PC-3 (cell line): ENCODE measurements at regions not wholly inside any gene's neighbourhood (a gene's known extent, or its start where the extent isn't known, plus 50 kb on each side); places are given as distances from the start of the nearest gene placed in this dataset.

Source experiments
- ATAC-seq: fragments of 200-7000 bp; cut with Tn5 transposase; 2 replicates; pipeline ENCODE4 v1.9.1; 2020; ENCODE audit warnings: mild to moderate bottlenecking, moderate library complexity
- BruUV-seq: library from RNA; stranded (reverse); fragments of 400-500 nt; replicated peaks from 2 replicates; lab custom pipeline; 2021; lab: Mats Ljungman, UMichigan
- CTCF ChIA-PET: fragments of 300-600 bp; sonication (Branson Sonifier 250); formaldehyde crosslinking; loops from one replicate; lab custom pipeline; 2022; ENCODE audit warnings: antibody characterized with exemption; lab: Charles Lee
- POLR2A ChIA-PET: fragments of 300-600 bp; sonication (Branson Sonifier 250); formaldehyde crosslinking; loops from one replicate; lab custom pipeline; 2022; ENCODE audit warnings: antibody characterized with exemption; ENCODE audit not compliant: unreplicated experiment; lab: Charles Lee
- DNase-seq: peaks from one replicate; pipeline ENCODE4 v3.0.0-alpha.2; 2015
- H2AFZ ChIP-seq: fragments of 300-600 bp; sonication (generic); 2 replicates; pipeline ENCODE4 v1.6.0; 2016; ENCODE audit warnings: antibody characterized with exemption, low read length
- H3F3A ChIP-seq: fragments of 300-600 bp; sonication (generic); one replicate; pipeline ENCODE4 v1.6.0; 2017; ENCODE audit warnings: antibody characterized with exemption, low read length, control low read depth, mild to moderate bottlenecking; ENCODE audit not compliant: unreplicated experiment
- H3K27ac ChIP-seq: fragments of 300-600 bp; sonication (generic); 2 replicates; pipeline ENCODE4 v1.5.1; 2016; ENCODE audit warnings: mild to moderate bottlenecking, low read length
- H3K27me3 ChIP-seq: fragments of 300-600 bp; sonication (generic); 2 replicates; pipeline ENCODE4 v1.6.1; 2016; ENCODE audit warnings: low read length, mixed read lengths
- H3K36me3 ChIP-seq: fragments of 300-600 bp; sonication (generic); 2 replicates; pipeline ENCODE4 v1.6.1; 2016; ENCODE audit warnings: low read depth, mixed run types, low read length, mixed read lengths
- H3K4me1 ChIP-seq: fragments of 300-600 bp; sonication (generic); 2 replicates; pipeline ENCODE4 v1.5.1; 2016; ENCODE audit warnings: low read length; ENCODE audit not compliant: insufficient read depth
- H3K4me2 ChIP-seq: fragments of 300-600 bp; sonication (generic); 2 replicates; pipeline ENCODE4 v1.6.0; 2016; ENCODE audit warnings: low read length
- H3K4me3 ChIP-seq: fragments of 300-600 bp; sonication (generic); 2 replicates; pipeline ENCODE4 v1.5.1; 2016; ENCODE audit warnings: mild to moderate bottlenecking, low read length, mixed read lengths
- H3K79me2 ChIP-seq: fragments of 300-600 bp; sonication (generic); 2 replicates; pipeline ENCODE4 v1.6.1; 2017; ENCODE audit warnings: low read length, mixed read lengths
- H3K9ac ChIP-seq: fragments of 300-600 bp; sonication (generic); 2 replicates; pipeline ENCODE4 v1.6.0; 2016; ENCODE audit warnings: mild to moderate bottlenecking, low read length
- H3K9me2 ChIP-seq: fragments of 300-600 bp; sonication (generic); replicated peaks from 2 replicates; pipeline ENCODE4 v1.6.1; 2016; ENCODE audit warnings: mixed run types, low read length, mixed read lengths
- H3K9me3 ChIP-seq: fragments of 300-600 bp; sonication (generic); 2 replicates; pipeline ENCODE4 v1.6.1; 2016; ENCODE audit warnings: low read length, mixed read lengths
- H4K20me1 ChIP-seq: fragments of 300-600 bp; sonication (generic); 2 replicates; pipeline ENCODE4 v1.6.1; 2016; ENCODE audit warnings: low read length, mixed read lengths
- EZH2 ChIP-seq: fragments of 300-600 bp; sonication (generic); IDR thresholded peaks from one replicate; pipeline ENCODE4 v1.6.1; 2017; ENCODE audit warnings: antibody characterized with exemption, mild to moderate bottlenecking, low read length; ENCODE audit not compliant: unreplicated experiment
- EZH2phosphoT487 ChIP-seq: fragments of 300-600 bp; sonication (generic); IDR thresholded peaks from 2 replicates; pipeline ENCODE4 v1.6.1; 2018; ENCODE audit warnings: mild to moderate bottlenecking, antibody characterized with exemption, low read length, borderline replicate concordance
- intact Hi-C: fragments of 100-400 bp; cut with micrococcal nuclease; formaldehyde crosslinking; loops from 2 replicates; pipeline ENCODE4 v1.9.0; 2023
- TF ChIP-seq, protein P1 (sequence below): fragments of 300-600 bp; sonication (generic); conservative IDR thresholded peaks from 2 replicates; pipeline ENCODE4 v1.5.1; 2017; ENCODE audit warnings: antibody characterized with exemption, low read depth, mild to moderate bottlenecking, low read length

DNA sequence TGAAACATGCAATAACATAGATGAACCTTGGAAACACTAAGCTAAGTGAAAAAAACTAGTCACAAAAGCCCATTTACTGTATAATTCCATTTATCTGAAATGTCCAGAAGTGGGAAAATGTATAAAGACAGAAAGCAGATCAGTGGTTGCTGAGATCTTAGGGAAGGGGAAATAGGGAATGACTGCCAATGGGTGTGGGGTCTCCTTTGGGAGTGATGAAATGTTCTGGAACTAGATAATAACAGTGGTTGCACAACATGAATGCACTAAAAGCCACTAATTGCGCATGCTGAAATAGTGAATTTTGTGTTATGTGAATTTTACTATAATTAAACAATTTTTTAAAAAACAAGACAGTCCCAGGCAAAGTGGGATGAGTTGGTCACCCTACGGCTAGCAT lies 472.8 kb downstream of the CCDC171 start:
- Histone ChIP-seq H3K4me2 (no peak overlapping the region), H4K20me1 (no peaks in the 10 kb centered on the region), H2AFZ (no peak overlapping the region), H3K79me2 (no peaks in the 10 kb centered on the region), H3K27ac (no peak overlapping the region), H3F3A (no peaks in the 10 kb centered on the region), H3K27me3 (no peaks in the 10 kb centered on the region), H3K4me1 (peaks cover 44% of the 10 kb centered on the region), H3K36me3 (no peaks in the 10 kb centered on the region), H3K9me2 (no peaks in the 10 kb centered on the region), H3K9ac (no peak overlapping the region), H3K4me3 (no peak overlapping the region), H3K9me3 (no peaks in the 10 kb centered on the region)
- BruUV-seq, result no TSS peak
- TF ChIP-seq EZH2 (no peak), EZH2phosphoT487 (no peak)
- TF ChIP-seq, protein P1, sequence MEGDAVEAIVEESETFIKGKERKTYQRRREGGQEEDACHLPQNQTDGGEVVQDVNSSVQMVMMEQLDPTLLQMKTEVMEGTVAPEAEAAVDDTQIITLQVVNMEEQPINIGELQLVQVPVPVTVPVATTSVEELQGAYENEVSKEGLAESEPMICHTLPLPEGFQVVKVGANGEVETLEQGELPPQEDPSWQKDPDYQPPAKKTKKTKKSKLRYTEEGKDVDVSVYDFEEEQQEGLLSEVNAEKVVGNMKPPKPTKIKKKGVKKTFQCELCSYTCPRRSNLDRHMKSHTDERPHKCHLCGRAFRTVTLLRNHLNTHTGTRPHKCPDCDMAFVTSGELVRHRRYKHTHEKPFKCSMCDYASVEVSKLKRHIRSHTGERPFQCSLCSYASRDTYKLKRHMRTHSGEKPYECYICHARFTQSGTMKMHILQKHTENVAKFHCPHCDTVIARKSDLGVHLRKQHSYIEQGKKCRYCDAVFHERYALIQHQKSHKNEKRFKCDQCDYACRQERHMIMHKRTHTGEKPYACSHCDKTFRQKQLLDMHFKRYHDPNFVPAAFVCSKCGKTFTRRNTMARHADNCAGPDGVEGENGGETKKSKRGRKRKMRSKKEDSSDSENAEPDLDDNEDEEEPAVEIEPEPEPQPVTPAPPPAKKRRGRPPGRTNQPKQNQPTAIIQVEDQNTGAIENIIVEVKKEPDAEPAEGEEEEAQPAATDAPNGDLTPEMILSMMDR, result no peak
- ATAC-seq, result no peak
- CTCF ChIA-PET, result no interaction called here
- intact Hi-C loops, result no loop called here
- DNase-seq, result no peak
- POLR2A ChIA-PET, result no interaction called here

DNA sequence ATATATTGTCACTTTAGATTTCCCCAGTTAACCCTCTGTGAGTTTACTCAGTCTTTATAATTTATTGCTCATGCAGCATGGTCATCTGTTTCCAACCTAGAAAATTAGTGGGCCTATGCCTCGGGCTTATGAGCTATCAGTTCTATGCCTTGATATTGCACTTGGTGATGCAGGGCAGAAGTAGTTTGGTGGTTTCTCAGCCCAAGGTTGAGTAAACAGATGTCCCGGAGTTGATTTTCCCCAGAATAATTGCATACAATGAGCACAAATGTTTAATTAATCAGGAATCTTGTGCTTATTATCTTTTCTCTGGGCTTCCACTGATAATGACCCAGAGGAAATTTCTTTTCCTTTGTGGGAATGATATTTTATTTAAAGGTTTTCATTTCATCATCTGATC lies 474.0 kb downstream of the CCDC171 start:
- H3K36me3 ChIP-seq, result no peaks in the 10 kb centered on the region
- H3F3A ChIP-seq, result no peaks in the 10 kb centered on the region
- no peaks in the 10 kb centered on the region for H3K27me3 ChIP-seq
- no peak overlapping the region for H3K4me2 ChIP-seq
- DNase-seq (no peak), ATAC-seq (no peak)
- no peaks in the 10 kb centered on the region for H3K9me3 ChIP-seq
- no peak overlapping the region for H3K9ac ChIP-seq
- CTCF ChIA-PET, result no interaction called here
- no peaks in the 10 kb centered on the region for H3K9me2 ChIP-seq
- H3K79me2 ChIP-seq, result no peaks in the 10 kb centered on the region
- H3K4me1 ChIP-seq, result peaks cover 55% of the 10 kb centered on the region
- intact Hi-C loops, result no loop called here
- TF ChIP-seq EZH2phosphoT487, result no peak
- TF ChIP-seq, protein P1, result no peak
- no peak for TF ChIP-seq EZH2
- H2AFZ ChIP-seq, result no peak overlapping the region
- POLR2A ChIA-PET, result no interaction called here
- no TSS peak for BruUV-seq
- no peak overlapping the region for H3K27ac ChIP-seq
- H4K20me1 ChIP-seq, result no peaks in the 10 kb centered on the region
- no peak overlapping the region for H3K4me3 ChIP-seq

DNA sequence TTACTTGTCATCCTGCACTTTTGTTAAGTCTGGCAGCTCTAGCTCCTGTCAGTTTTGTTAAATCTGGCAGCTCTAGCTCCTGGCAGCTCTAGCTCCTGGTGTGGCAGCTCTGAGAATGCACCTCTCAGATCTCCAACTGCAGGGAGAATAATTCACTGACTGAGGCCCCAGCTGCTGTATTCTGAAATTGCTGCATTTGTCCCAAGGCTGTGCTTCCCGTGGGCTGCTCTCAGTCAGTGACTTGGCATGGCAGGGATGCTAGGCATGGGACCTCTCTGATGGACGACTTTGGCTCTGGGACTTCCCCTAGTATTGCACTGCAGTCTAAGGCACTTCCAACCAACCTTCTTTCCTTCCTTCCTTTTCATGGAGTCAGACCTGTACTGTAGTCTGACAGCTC lies 475.7 kb downstream of the CCDC171 start:
- ATAC-seq (no peak), DNase-seq (no peak)
- TF ChIP-seq EZH2phosphoT487 (no peak), EZH2 (no peak)
- TF ChIP-seq, protein P1, result no peak
- ChIA-PET CTCF (no interaction called here), POLR2A (no interaction called here)
- H3K9me3 ChIP-seq, result no peaks in the 10 kb centered on the region
- H3K9ac ChIP-seq, result no peak overlapping the region; the same call in 1 of the 2 replicates
- no TSS peak for BruUV-seq
- H4K20me1 ChIP-seq, result no peaks in the 10 kb centered on the region
- no peaks in the 10 kb centered on the region for H3K79me2 ChIP-seq
- no peak overlapping the region for H3K4me2 ChIP-seq
- peak overlapping the region; percentile 96 for H3K27ac ChIP-seq
- intact Hi-C loops, result no loop called here
- no peaks in the 10 kb centered on the region for H3F3A ChIP-seq
- peaks cover 46% of the 10 kb centered on the region for H3K4me1 ChIP-seq
- no peaks in the 10 kb centered on the region for H3K27me3 ChIP-seq
- H3K36me3 ChIP-seq, result no peaks in the 10 kb centered on the region
- H3K4me3 ChIP-seq, result no peak overlapping the region
- no peaks in the 10 kb centered on the region for H3K9me2 ChIP-seq
- H2AFZ ChIP-seq, result no peak overlapping the region; the same call in 1 of the 2 replicates
